Stomach (tissue), 8 donors: ENCODE measurements at regions not wholly inside any gene's neighbourhood (a gene's known extent, or its start where the extent isn't known, plus 50 kb on each side); places are given as distances from the start of the nearest gene placed in this dataset.

ENCODE experiments used
- DNase-seq, 2 donors: peaks; one replicate each; pipeline versions ENCODE4 v3.0.0 to v3.0.0-alpha.2; 2013 to 2019
- H3K27ac ChIP-seq, 5 donors: fragments of 200-600 bp in 4 of 5; sonication (generic) in 4 of 5; one replicate each; pipeline ENCODE4 v1.5.1; 2013 to 2019; ENCODE audit warnings: mild to moderate bottlenecking in 1 of 5, moderate library complexity in 1 of 5
- H3K27me3 ChIP-seq, 3 donors: fragments of 200-600 bp; sonication (generic); one replicate each; pipeline ENCODE4 v1.5.1; 2017 to 2019; ENCODE audit warnings: mixed run types in 1 of 3
- H3K36me3 ChIP-seq, 4 donors: fragments of 200-600 bp; sonication (generic); 1 replicate in 3 of 4; 2 replicates in 1 of 4; pipeline ENCODE4 v1.5.1; 2016 to 2019
- H3K4me1 ChIP-seq, 4 donors: fragments of 200-600 bp; sonication (generic); one replicate each; pipeline ENCODE4 v1.5.1; 2016 to 2019
- H3K4me3 ChIP-seq, 4 donors: fragments of 200-600 bp; sonication (generic) in 3 of 4; one replicate each; pipeline ENCODE4 v1.5.1; 2016 to 2019; ENCODE audit warnings: mild to moderate bottlenecking in 1 of 4
- H3K9me3 ChIP-seq, 4 donors: fragments of 200-600 bp; sonication (generic); one replicate each; pipeline ENCODE4 v1.5.1; 2016 to 2019
- EP300 ChIP-seq: sonication (generic); formaldehyde crosslinking; IDR thresholded peaks from one replicate; pipeline ENCODE4 v1.6.1; 2017; ENCODE audit warnings: antibody characterized with exemption
- POLR2A ChIP-seq, 4 donors: fragments of 450-650 bp; IDR thresholded peaks; one replicate each; pipeline ENCODE4 v1.6.1; 2016; ENCODE audit warnings: antibody characterized with exemption in 4 of 4, control low read depth in 2 of 4, mild to moderate bottlenecking in 1 of 4, moderate library complexity in 1 of 4
- POLR2AphosphoS5 ChIP-seq, 3 donors: sonication (generic); formaldehyde crosslinking; IDR thresholded peaks; one replicate each; pipeline ENCODE4 v1.6.1; 2016; ENCODE audit warnings: antibody characterized with exemption in 3 of 3
- WGBS, 5 donors: extraction: QIAGEN DNeasy Blood & Tissue Kit in 3 of 5; methylation state at CpG; one replicate each; pipeline versions ENCODE4 v1.1.5 to v1.1.7; 2013 to 2018; 5-methylcytosine and 5-hydroxymethylcytosine counted together
- intact Hi-C: fragments of 100-400 bp; cut with DNase I; formaldehyde crosslinking; loops from one replicate; pipeline ENCODE4 v1.15.1; 2023; ENCODE audit warnings: low total_unique reads
- TF ChIP-seq, protein P1 (sequence below), 7 experiments: fragments of 450-650 bp in 4 of 7; fragments of 200-600 bp in 3 of 7; sonication (generic) in 3 of 7; IDR thresholded peaks; one replicate each; pipeline ENCODE4 v1.5.1; 2016 to 2019; ENCODE audit warnings: antibody characterized with exemption in 7 of 7, control low read depth in 2 of 7, mild to moderate bottlenecking in 1 of 7
- donor health status: healthy with polysubstance abuse.
- donor health status: Bipolar disorder and iron deficiency.
- donor health status: healthy.

DNA sequence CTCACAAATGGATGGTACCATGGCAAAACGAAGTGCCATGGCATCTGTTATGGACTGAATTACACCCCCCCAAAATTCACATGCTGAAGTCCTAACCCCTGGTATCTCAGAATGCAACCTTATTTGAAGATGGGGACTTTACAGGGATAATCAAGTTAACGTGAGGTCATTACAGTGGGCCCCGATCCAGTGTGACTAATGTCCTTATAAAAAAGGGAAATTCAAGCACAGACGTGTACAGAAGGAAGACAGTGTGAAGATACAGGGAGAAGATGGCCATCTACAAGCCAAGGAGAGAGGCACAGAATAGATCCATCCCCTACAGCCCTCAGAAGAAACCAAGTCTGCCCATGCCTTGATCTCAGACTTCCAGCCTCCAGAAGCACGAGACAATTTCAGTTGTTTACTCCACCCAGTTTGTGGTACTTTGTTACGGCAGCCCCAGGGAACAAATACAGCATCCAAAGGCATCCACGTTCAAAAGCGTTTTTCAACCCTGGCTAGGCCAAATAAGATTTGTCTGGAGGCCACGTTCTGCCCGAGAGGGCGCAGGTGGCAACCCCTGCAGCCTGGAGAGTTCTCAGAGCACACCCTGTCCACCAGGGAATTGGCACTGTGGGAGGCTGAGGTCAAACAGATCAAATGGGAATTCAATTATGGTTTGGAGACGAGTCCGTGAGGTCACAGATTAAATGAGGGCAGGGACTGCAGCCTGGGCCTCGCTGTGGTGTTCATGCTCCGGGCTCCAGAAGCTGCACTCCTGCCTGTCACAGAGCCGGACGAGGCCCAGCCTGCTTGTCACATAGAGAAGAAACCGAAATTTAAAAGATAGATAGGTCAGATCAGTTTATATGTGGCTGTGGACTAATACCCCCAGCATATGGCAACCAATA, 494.8 kb downstream of the SHQ1 start:
- Histone ChIP-seq H3K9me3 (no peaks in the 10 kb centered on the region), H3K4me3 (no peak overlapping the region), H3K27me3 (no peaks in the 10 kb centered on the region), H3K36me3 (no peaks in the 10 kb centered on the region), H3K27ac (no peak overlapping the region), H3K4me1 (peaks cover 0 to 1% (median 0%) of the 10 kb centered on the region in 4 donors)
- 79 to 90% (median 82%) methylated on average over 18 of the region's 18 CpGs for WGBS, 5 donors
- TF ChIP-seq, protein P1, sequence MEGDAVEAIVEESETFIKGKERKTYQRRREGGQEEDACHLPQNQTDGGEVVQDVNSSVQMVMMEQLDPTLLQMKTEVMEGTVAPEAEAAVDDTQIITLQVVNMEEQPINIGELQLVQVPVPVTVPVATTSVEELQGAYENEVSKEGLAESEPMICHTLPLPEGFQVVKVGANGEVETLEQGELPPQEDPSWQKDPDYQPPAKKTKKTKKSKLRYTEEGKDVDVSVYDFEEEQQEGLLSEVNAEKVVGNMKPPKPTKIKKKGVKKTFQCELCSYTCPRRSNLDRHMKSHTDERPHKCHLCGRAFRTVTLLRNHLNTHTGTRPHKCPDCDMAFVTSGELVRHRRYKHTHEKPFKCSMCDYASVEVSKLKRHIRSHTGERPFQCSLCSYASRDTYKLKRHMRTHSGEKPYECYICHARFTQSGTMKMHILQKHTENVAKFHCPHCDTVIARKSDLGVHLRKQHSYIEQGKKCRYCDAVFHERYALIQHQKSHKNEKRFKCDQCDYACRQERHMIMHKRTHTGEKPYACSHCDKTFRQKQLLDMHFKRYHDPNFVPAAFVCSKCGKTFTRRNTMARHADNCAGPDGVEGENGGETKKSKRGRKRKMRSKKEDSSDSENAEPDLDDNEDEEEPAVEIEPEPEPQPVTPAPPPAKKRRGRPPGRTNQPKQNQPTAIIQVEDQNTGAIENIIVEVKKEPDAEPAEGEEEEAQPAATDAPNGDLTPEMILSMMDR (IDR thresholded peaks at IDR 0.05), result no peak
- DNase-seq, result no peak
- intact Hi-C loops, result no loop called here

DNA sequence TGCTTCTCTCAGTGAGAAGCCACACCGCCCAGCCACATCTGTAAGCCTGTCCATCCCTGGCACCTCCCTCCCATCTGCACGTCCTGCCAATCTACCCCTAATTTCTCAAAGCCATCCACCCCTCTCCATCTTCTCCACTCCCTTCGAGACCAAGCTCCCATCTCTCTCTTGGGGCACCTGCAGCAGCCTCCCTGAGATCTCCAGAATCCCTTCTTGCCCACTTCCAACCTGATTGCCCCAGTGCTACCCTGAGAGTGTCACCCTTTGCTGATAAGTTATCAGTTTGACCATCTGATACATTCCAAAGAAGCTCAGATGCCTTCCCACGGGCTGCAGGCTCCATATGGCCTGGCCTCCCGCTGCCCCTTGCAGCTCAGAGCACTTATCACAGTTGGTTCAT, 496.1 kb downstream of the SHQ1 start:
- Histone ChIP-seq H3K27ac (no peak overlapping the region), H3K27me3 (no peaks in the 10 kb centered on the region), H3K4me3 (no peak overlapping the region), H3K9me3 (no peaks in the 10 kb centered on the region), H3K4me1 (peaks cover 0 to 14% (median 10%) of the 10 kb centered on the region in 4 donors), H3K36me3 (no peaks in the 10 kb centered on the region)
- 80 to 89% (median 85%) methylated on average over 5 of the region's 5 CpGs for WGBS, 5 donors
- intact Hi-C loops, result no loop called here
- TF ChIP-seq EP300 (no peak), POLR2AphosphoS5 (IDR thresholded peaks at IDR 0.05) (no peak), POLR2A (IDR thresholded peaks at IDR 0.05) (no peak)
- TF ChIP-seq, protein P1 (IDR thresholded peaks at IDR 0.05), result no peak
- no peak for DNase-seq

DNA sequence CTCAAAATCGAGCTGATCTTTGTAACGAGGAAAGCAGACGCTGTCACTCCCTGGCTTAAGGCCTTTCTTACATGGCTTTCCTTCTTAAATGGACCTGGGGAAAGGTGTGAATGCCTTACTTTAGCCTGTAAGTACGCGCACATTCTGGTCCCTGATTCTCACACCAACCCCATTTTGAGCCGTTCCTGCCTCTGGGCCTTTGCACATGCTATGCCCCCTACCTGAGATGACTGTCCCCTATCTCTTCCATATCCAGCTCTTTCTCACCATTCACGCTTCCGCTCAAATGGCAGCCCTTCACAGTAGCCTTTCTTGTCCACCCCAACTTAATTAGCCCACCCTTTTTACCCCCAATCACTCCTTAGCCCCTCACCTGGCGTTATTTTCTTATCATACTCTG, 496.7 kb downstream of the SHQ1 start:
- WGBS, 5 donors, result 87 to 96% (median 90%) methylated on average over 9 of the region's 9 CpGs
- no peak overlapping the region for H3K4me3 ChIP-seq
- no peaks in the 10 kb centered on the region for H3K27me3 ChIP-seq
- TF ChIP-seq EP300, result no peak
- TF ChIP-seq, protein P1 (IDR thresholded peaks at IDR 0.05), result no peak
- no peak for TF ChIP-seq POLR2A (IDR thresholded peaks at IDR 0.05)
- no peak for TF ChIP-seq POLR2AphosphoS5 (IDR thresholded peaks at IDR 0.05)
- intact Hi-C loops, result no loop called here
- H3K9me3 ChIP-seq, result no peaks in the 10 kb centered on the region
- H3K36me3 ChIP-seq, result no peaks in the 10 kb centered on the region
- H3K27ac ChIP-seq, result no peak overlapping the region
- DNase-seq, result no peak
- H3K4me1 ChIP-seq, result peaks cover 0 to 19% (median 15%) of the 10 kb centered on the region in 4 donors

DNA sequence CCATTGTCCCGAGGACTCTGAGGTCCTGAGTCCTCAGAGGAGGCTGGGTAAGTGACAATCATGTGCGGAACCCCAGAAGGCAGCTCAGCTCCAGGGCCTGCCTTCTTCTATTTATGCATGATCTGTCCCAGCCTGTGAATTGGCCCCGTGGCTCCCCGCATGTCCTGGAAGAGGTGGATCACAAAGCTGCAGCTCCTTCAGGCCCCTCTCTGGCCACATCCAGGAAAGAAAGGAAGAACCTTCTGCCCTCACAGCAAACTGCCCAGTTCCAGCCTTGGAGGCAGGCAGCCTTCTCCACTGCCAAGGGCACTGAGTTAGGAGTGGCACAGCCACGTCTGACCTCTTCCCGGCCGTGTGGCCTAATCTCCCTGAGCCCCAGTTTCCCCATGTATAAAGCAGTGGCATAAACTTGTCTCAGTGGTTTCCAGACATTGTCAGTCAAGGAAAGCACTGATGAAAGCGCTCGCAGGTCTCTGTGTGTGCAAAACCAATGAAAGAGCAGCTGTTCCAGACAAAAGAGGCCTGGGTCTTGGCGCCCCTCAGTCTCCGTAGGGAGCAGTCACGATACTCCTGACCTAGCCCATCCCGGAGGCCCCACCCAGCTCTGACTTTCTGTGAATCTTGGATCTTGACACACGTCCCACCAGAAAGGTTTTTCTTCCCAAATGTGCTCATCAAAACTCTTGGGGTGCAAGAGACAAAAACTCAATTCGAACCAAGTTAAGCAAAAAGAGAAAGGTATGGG, 497.3 kb downstream of the SHQ1 start:
- no peak overlapping the region for H3K27ac ChIP-seq
- no peak for DNase-seq
- no peaks in the 10 kb centered on the region for H3K27me3 ChIP-seq
- TF ChIP-seq POLR2AphosphoS5 (IDR thresholded peaks at IDR 0.05) (no peak), EP300 (no peak)
- no peaks in the 10 kb centered on the region for H3K9me3 ChIP-seq
- intact Hi-C loops, result no loop called here
- no peaks in the 10 kb centered on the region for H3K36me3 ChIP-seq
- no peak overlapping the region for H3K4me3 ChIP-seq
- 80 to 81% (median 80%) methylated on average over 14 to 15 of the region's 15 CpGs for WGBS, 5 donors
- H3K4me1 ChIP-seq, result peaks cover 0 to 26% (median 15%) of the 10 kb centered on the region in 4 donors
